H1 (cell line): ENCODE measurements at regions not wholly inside any gene's neighbourhood (a gene's known extent, or its start where the extent isn't known, plus 50 kb on each side); places are given as distances from the start of the nearest gene placed in this dataset.

Experiments
- CTBP2 ChIP-seq: IDR thresholded peaks from 2 replicates; pipeline ENCODE4 v1.7.0; 2011; ENCODE audit warnings: borderline replicate concordance, mild to moderate bottlenecking, moderate library complexity, mixed read lengths, low read length; ENCODE audit not compliant: insufficient read depth, insufficient read length
- RNF2 ChIP-seq: fragments of 200-900, 300-1000 bp; sonication (generic); IDR thresholded peaks from 2 replicates; pipeline ENCODE4 v1.7.1; 2016; ENCODE audit warnings: borderline replicate concordance, low read depth, mild to moderate bottlenecking, antibody characterized with exemption, low read length; ENCODE audit not compliant: poor library complexity, severe bottlenecking; ENCODE audit errors: missing control alignments

DNA sequence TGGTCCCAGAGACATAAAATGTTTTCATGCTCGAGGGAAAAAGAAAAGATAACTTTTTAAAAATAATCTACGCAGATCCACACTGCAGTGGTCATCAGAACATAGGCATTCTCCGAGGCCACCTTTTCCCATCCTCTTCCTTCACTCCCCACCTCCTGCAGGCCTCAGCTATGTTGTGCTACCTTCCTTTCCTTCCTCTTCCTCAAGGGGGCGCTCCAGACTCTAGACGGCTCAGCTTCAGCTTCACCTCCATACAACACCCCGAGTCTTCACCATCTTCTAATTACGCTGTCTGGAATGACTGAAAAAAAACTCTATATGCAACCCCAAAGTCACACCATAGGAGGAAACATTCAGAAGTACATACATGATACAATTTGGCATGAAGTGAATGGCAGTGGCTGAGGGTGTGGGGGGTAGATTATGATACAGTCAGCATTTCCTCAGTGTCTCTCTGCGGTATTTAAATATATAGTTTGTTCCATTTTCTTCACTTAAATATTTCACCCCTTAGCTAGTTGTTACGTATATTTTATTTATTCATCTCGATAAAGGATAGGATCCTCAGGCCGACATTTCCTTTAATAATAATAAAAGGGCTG lies 583.6 kb downstream of the IRS1 start (continued):
- TF ChIP-seq RNF2 (no peak), CTBP2 (no peak)
- TF ChIP-seq, all 59 proteins: peak for 4
